HFFc6 (cell line): ENCODE measurements at regions not wholly inside any gene's neighbourhood (a gene's known extent, or its start where the extent isn't known, plus 50 kb on each side); places are given as distances from the start of the nearest gene placed in this dataset.

ENCODE experiments used
- DNase-seq: peaks from one replicate; pipeline ENCODE4 v3.0.0-alpha.2; 2018
- H3K27ac Mint-ChIP-seq: 2 replicates; pipeline ENCODE4 v1.8.0; 2020; ENCODE audit warnings: mild to moderate bottlenecking, mixed read lengths
- H3K27me3 Mint-ChIP-seq: 2 replicates; pipeline ENCODE4 v1.8.0; 2021; ENCODE audit warnings: mild to moderate bottlenecking, moderate library complexity, mixed read lengths; ENCODE audit not compliant: insufficient read depth
- H3K36me3 Mint-ChIP-seq: 2 replicates; pipeline ENCODE4 v1.8.0; 2021; ENCODE audit warnings: low read depth, mixed read lengths
- H3K4me1 Mint-ChIP-seq: 2 replicates; pipeline ENCODE4 v1.8.0; 2020; ENCODE audit warnings: low read depth, mixed read lengths
- H3K4me3 Mint-ChIP-seq: 2 replicates; pipeline ENCODE4 v1.8.0; 2020; ENCODE audit warnings: mild to moderate bottlenecking, moderate library complexity, mixed read lengths
- H3K9me3 Mint-ChIP-seq: 2 replicates; pipeline ENCODE4 v1.8.0; 2020; ENCODE audit warnings: mild to moderate bottlenecking, mixed read lengths
- TF ChIP-seq, protein P1 (sequence below): fragments of 200-600 bp; sonication (generic); IDR thresholded peaks from 2 replicates; pipeline ENCODE4 v1.5.0; 2021; ENCODE audit warnings: antibody characterized with exemption, mild to moderate bottlenecking

DNA sequence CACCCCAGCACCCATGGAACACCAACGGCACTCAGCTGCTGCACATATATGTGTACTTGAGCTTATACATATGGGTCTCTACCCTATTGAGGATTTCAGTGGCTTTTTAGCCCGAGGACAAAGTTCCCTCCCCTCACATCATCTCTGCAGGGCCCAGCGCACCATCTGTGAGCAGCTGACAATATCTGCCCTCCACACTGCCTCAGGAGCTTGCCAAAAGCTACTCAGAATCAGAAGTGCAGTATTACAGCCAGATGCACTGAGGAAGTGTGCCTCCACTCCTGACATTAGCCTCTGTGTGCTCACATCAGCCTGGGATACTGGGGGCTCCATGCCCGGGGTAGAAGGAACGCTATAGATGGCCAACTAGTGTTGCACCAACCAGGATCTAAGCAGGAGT is 903.9 kb downstream of the UQCRFS1 start:
- no peak for DNase-seq
- Mint-ChIP-seq H3K27me3 (no peaks in the 10 kb centered on the region; the same call in 1 of the 2 replicates), H3K9me3 (peaks cover 31% of the 10 kb centered on the region), H3K27ac (no peak overlapping the region), H3K4me3 (no peak overlapping the region), H3K36me3 (0 out of 2 replicates have a peak, but pooled peaks cover 9% of the 10 kb centered on the region), H3K4me1 (no peaks in the 10 kb centered on the region)
- TF ChIP-seq, protein P1, sequence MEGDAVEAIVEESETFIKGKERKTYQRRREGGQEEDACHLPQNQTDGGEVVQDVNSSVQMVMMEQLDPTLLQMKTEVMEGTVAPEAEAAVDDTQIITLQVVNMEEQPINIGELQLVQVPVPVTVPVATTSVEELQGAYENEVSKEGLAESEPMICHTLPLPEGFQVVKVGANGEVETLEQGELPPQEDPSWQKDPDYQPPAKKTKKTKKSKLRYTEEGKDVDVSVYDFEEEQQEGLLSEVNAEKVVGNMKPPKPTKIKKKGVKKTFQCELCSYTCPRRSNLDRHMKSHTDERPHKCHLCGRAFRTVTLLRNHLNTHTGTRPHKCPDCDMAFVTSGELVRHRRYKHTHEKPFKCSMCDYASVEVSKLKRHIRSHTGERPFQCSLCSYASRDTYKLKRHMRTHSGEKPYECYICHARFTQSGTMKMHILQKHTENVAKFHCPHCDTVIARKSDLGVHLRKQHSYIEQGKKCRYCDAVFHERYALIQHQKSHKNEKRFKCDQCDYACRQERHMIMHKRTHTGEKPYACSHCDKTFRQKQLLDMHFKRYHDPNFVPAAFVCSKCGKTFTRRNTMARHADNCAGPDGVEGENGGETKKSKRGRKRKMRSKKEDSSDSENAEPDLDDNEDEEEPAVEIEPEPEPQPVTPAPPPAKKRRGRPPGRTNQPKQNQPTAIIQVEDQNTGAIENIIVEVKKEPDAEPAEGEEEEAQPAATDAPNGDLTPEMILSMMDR = no peak

DNA sequence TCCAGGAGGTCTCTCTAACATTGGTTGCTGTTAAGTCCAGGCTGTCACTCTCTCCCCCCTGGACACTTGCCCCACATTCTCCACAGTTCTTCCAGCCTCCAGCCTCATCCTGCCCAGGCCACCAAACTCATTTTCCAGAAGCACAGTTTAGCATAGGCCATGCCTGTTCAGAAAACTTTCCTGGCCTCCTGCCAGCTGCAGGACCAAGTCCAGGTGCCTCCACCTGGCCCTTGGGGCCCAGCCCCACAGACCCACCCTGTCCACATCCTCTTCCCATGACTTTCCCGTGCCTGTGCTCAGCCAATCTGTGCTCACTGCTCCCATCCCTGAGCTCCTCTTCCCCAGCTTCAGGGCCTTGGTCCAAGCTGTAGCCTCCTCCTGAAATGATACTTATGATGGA is 905.0 kb downstream of the UQCRFS1 start:
- Mint-ChIP-seq H3K36me3 (0 out of 2 replicates have a peak, but pooled peaks cover 10% of the 10 kb centered on the region), H3K4me3 (no peak overlapping the region), H3K9me3 (peaks cover 42% of the 10 kb centered on the region), H3K27ac (no peak overlapping the region), H3K4me1 (no peaks in the 10 kb centered on the region), H3K27me3 (no peaks in the 10 kb centered on the region; the same call in 1 of the 2 replicates)
- DNase-seq = no peak
- TF ChIP-seq, protein P1 = no peak

DNA sequence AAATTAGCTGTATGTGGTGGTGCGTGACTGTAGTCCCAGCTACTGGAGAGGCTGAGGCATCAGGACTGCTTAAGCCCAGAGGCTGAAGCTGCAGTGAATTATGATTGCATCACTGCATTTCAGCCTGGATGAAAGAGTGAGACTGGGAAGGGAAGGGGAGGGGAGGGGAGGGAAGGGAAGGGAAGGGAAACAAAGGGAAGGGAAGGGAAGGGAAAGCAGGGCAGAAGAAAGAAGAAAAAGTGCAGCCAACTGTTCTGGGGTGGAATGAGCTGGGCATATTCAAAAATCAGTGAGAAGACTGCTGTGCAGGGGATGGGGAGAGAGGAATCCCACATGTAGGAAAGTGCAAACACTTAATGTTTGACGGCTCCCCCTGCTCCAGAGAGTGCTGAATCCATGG is 905.5 kb downstream of the UQCRFS1 start:
- no peaks in the 10 kb centered on the region; the same call in 1 of the 2 replicates for H3K27me3 Mint-ChIP-seq
- H3K4me1 Mint-ChIP-seq = no peaks in the 10 kb centered on the region
- H3K36me3 Mint-ChIP-seq = 0 out of 2 replicates have a peak, but pooled peaks cover 10% of the 10 kb centered on the region
- H3K27ac Mint-ChIP-seq = no peak overlapping the region
- TF ChIP-seq, protein P1 = no peak
- no peak for DNase-seq
- H3K9me3 Mint-ChIP-seq = peaks cover 46% of the 10 kb centered on the region
- no peak overlapping the region for H3K4me3 Mint-ChIP-seq

DNA sequence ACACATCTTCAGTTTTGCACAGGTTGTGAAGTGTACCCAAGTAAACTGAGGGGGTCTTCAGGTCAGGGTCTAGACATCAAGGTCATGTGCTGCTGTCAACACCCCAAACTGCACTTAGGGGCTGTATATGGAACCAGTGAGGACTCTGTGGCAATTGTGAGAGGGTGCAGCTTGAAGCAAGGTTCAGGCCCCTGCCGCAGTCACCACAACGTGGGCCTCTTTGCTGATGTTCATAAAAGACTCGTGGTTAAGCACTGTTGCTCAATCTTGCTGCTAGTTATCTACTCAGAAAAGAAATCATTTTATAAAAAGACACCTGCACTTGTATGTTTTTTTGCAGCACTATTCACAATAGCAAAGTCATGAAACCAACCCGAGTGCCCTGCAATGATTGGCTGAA is 907.4 kb downstream of the UQCRFS1 start:
- Mint-ChIP-seq H3K27me3 (no peaks in the 10 kb centered on the region; the same call in 1 of the 2 replicates), H3K27ac (no peak overlapping the region), H3K4me1 (no peaks in the 10 kb centered on the region), H3K4me3 (no peak overlapping the region), H3K36me3 (0 out of 2 replicates have a peak, but pooled peaks cover 10% of the 10 kb centered on the region), H3K9me3 (peaks cover 47% of the 10 kb centered on the region)
- no peak for DNase-seq
- TF ChIP-seq, protein P1 = no peak

DNA sequence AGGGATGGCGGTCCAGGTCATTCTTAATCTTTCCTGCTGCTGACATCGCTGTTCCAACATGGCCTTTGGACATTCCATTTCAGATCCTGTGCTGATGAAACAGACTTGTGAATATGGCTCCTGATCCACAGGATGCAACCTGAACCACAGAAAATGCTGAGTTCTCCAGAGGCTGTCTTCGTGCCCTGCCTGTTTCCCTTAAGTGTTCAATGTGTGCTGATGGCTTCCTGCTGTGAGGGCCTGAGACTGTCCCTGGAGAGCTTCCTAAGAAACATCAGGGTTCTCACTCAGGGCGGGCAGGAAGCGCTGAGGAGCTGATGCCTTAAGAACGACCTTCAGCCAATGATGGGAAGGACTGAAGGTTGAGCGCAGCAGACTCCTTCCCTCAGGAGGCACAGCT is 909.4 kb downstream of the UQCRFS1 start:
- TF ChIP-seq, protein P1 = no peak
- Mint-ChIP-seq H3K27me3 (no peaks in the 10 kb centered on the region; the same call in 1 of the 2 replicates), H3K9me3 (peaks cover 58% of the 10 kb centered on the region), H3K4me1 (no peaks in the 10 kb centered on the region), H3K4me3 (no peak overlapping the region), H3K27ac (no peak overlapping the region), H3K36me3 (0 out of 2 replicates have a peak, but pooled peaks cover 10% of the 10 kb centered on the region)
- DNase-seq = no peak
